GM21529 (cell line): ENCODE measurements at regions not wholly inside any gene's neighbourhood (a gene's known extent, or its start where the extent isn't known, plus 50 kb on each side); places are given as distances from the start of the nearest gene placed in this dataset.
"Not testable (repeated sequence)": the region's sequence is repeated elsewhere in the genome, so short reads cannot be mapped to it uniquely, and the experiment has no call there.

Experiments
- ATAC-seq: cut with Tn5 transposase; IDR thresholded peaks from one replicate; pipeline ENCODE4 v1.9.1; 2021; ENCODE audit not compliant: unreplicated experiment

- no peak for ATAC-seq
Measured at GRCh38 chr2:195118276-195118675, 538.8 kb upstream of the SLC39A10 start.

GRCh38 chr2:195117011-195117410 lies 540.0 kb upstream of the SLC39A10 start:
- ATAC-seq = no peak

GRCh38 chr2:195115738-195116137 lies 541.3 kb upstream of the SLC39A10 start:
- no peak for ATAC-seq

GRCh38 chr2:195108182-195108581 lies 548.8 kb upstream of the SLC39A10 start:
- ATAC-seq = no peak

GRCh38 chr2:195106681-195107380 lies 550.2 kb upstream of the SLC39A10 start:
- no peak for ATAC-seq

GRCh38 chr2:195105581-195105980 lies 551.4 kb upstream of the SLC39A10 start:
- ATAC-seq = no peak

GRCh38 chr2:195094330-195094729 lies 562.7 kb upstream of the SLC39A10 start:
- peak; percentile 38 for ATAC-seq

GRCh38 chr2:195092341-195092740 lies 564.7 kb upstream of the SLC39A10 start:
- no peak for ATAC-seq

GRCh38 chr2:195072806-195073205 lies 584.2 kb upstream of the SLC39A10 start:
- not testable (repeated sequence) for ATAC-seq

- no peak for ATAC-seq
Measured at GRCh38 chr2:195057001-195057400, 600.0 kb upstream of the SLC39A10 start.

GRCh38 chr2:195055996-195056395 lies 601.0 kb upstream of the SLC39A10 start:
- no peak for ATAC-seq

- ATAC-seq = no peak
Measured at GRCh38 chr2:195051401-195051800, 605.6 kb upstream of the SLC39A10 start.

- peak; percentile 92 for ATAC-seq
Measured at GRCh38 chr2:195049372-195050031, 607.5 kb upstream of the SLC39A10 start.

GRCh38 chr2:195047955-195048354 lies 609.1 kb upstream of the SLC39A10 start:
- ATAC-seq = no peak

GRCh38 chr2:195044801-195045200 lies 612.2 kb upstream of the SLC39A10 start:
- no peak for ATAC-seq

GRCh38 chr2:195038153-195038552 lies 618.9 kb upstream of the SLC39A10 start:
- no peak for ATAC-seq

GRCh38 chr2:195037045-195037444 lies 620.0 kb upstream of the SLC39A10 start:
- no peak for ATAC-seq

- ATAC-seq = no peak
Measured at GRCh38 chr2:195031411-195031810, 625.6 kb upstream of the SLC39A10 start.

GRCh38 chr2:195029804-195030654 lies 627.0 kb upstream of the SLC39A10 start:
- peak; percentile 50 for ATAC-seq

GRCh38 chr2:195027947-195028346 lies 629.1 kb upstream of the SLC39A10 start:
- no peak for ATAC-seq

- no peak for ATAC-seq
Measured at GRCh38 chr2:195026261-195026660, 630.8 kb upstream of the SLC39A10 start.

GRCh38 chr2:195022508-195022830 lies 634.6 kb upstream of the SLC39A10 start:
- ATAC-seq = peak; percentile 4
